Peyer's patch (tissue), 4 donors: ENCODE measurements at regions not wholly inside any gene's neighbourhood (a gene's known extent, or its start where the extent isn't known, plus 50 kb on each side); places are given as distances from the start of the nearest gene placed in this dataset.

ENCODE experiments used
- DNase-seq, 3 donors: peaks; one replicate each; pipeline ENCODE4 v3.0.0-alpha.2; 2017 to 2019
- H3K27ac ChIP-seq, 4 donors: fragments of 200-600 bp; sonication (generic); one replicate each; pipeline ENCODE4 v1.5.1; 2016 to 2019
- H3K27me3 ChIP-seq, 2 donors: fragments of 200-600 bp; sonication (generic); one replicate each; pipeline ENCODE4 v1.5.1; 2019
- H3K36me3 ChIP-seq, 3 donors: fragments of 200-600 bp; sonication (generic); one replicate each; pipeline ENCODE4 v1.5.1; 2016 to 2019
- H3K4me1 ChIP-seq, 4 donors: fragments of 200-600 bp; sonication (generic); one replicate each; pipeline ENCODE4 v1.5.1; 2016 to 2019
- H3K4me3 ChIP-seq, 4 donors: fragments of 200-600 bp; sonication (generic); 1 replicate in 3 of 4; 2 replicates in 1 of 4; pipeline ENCODE4 v1.5.1; 2016 to 2019; ENCODE audit warnings: mild to moderate bottlenecking in 1 of 4
- H3K9me3 ChIP-seq, 4 donors: fragments of 200-600 bp; sonication (generic); one replicate each; pipeline ENCODE4 v1.5.1; 2016 to 2019; ENCODE audit warnings: mild to moderate bottlenecking in 1 of 4
- CTCF ChIP-seq, 6 experiments: fragments of 450-650 bp in 4 of 6; fragments of 200-600 bp in 2 of 6; sonication (generic) in 1 of 6; IDR thresholded peaks; one replicate each; pipeline ENCODE4 v1.5.1; 2017 to 2019; ENCODE audit warnings: antibody characterized with exemption in 6 of 6, mild to moderate bottlenecking in 3 of 6, moderate library complexity in 1 of 6
- POLR2A ChIP-seq, 2 donors: fragments of 450-650 bp; IDR thresholded peaks; one replicate each; pipeline ENCODE4 v1.5.1; 2017; ENCODE audit warnings: antibody characterized with exemption in 2 of 2, mild to moderate bottlenecking in 2 of 2, moderate library complexity in 2 of 2

GRCh38 chr2:217273162-217273561 lies 413.3 kb upstream of the TNP1 start:
- no peak for DNase-seq
- Histone ChIP-seq H3K27me3 (no peaks in the 10 kb centered on the region), H3K36me3 (no peaks in the 10 kb centered on the region), H3K27ac (peak overlapping the region in 1 of 4 donors; percentile 37), H3K4me3 (no peak overlapping the region), H3K4me1 (no peaks in the 10 kb centered on the region), H3K9me3 (no peaks in the 10 kb centered on the region)
- TF ChIP-seq POLR2A (IDR thresholded peaks at IDR 0.05) (no peak), CTCF (IDR thresholded peaks at IDR 0.05) (no peak)

GRCh38 chr2:217271813-217272212 lies 411.9 kb upstream of the TNP1 start:
- H3K9me3 ChIP-seq, result no peaks in the 10 kb centered on the region

GRCh38 chr2:217270485-217271121 lies 410.7 kb upstream of the TNP1 start:
- Histone ChIP-seq H3K4me3 (no peak overlapping the region), H3K9me3 (no peaks in the 10 kb centered on the region), H3K4me1 (no peaks in the 10 kb centered on the region), H3K27ac (no peak overlapping the region), H3K27me3 (no peaks in the 10 kb centered on the region), H3K36me3 (no peaks in the 10 kb centered on the region)
- TF ChIP-seq CTCF (IDR thresholded peaks at IDR 0.05), result no peak
- TF ChIP-seq POLR2A (IDR thresholded peaks at IDR 0.05), result no peak
- DNase-seq, result no peak

More at GRCh38 chr2:217271813-217272212, 411.9 kb upstream of the TNP1 start:
- TF ChIP-seq POLR2A (IDR thresholded peaks at IDR 0.05) (no peak), CTCF (IDR thresholded peaks at IDR 0.05) (no peak)
- DNase-seq, result no peak
- Histone ChIP-seq H3K27ac (no peak overlapping the region), H3K36me3 (no peaks in the 10 kb centered on the region), H3K4me3 (no peak overlapping the region), H3K4me1 (no peaks in the 10 kb centered on the region), H3K27me3 (no peaks in the 10 kb centered on the region)

GRCh38 chr2:217269701-217270484 lies 410.0 kb upstream of the TNP1 start:
- Histone ChIP-seq H3K36me3 (no peaks in the 10 kb centered on the region), H3K27ac (no peak overlapping the region), H3K4me1 (no peaks in the 10 kb centered on the region), H3K27me3 (no peaks in the 10 kb centered on the region), H3K9me3 (no peaks in the 10 kb centered on the region), H3K4me3 (no peak overlapping the region)
- DNase-seq, result no peak
- no peak for TF ChIP-seq CTCF (IDR thresholded peaks at IDR 0.05)
- no peak for TF ChIP-seq POLR2A (IDR thresholded peaks at IDR 0.05)

- H3K27me3 ChIP-seq, result no peaks in the 10 kb centered on the region
- TF ChIP-seq CTCF (IDR thresholded peaks at IDR 0.05) (no peak), POLR2A (IDR thresholded peaks at IDR 0.05) (no peak)
- H3K4me3 ChIP-seq, result no peak overlapping the region
- no peaks in the 10 kb centered on the region for H3K4me1 ChIP-seq
- H3K27ac ChIP-seq, result no peak overlapping the region
- no peaks in the 10 kb centered on the region for H3K36me3 ChIP-seq
- no peaks in the 10 kb centered on the region for H3K9me3 ChIP-seq
- DNase-seq, result no peak
Measured at GRCh38 chr2:217268978-217269377, 409.1 kb upstream of the TNP1 start.
